B cell (primary cell): ENCODE measurements at regions not wholly inside any gene's neighbourhood (a gene's known extent, or its start where the extent isn't known, plus 50 kb on each side); places are given as distances from the start of the nearest gene placed in this dataset.

Source experiments
- ATAC-seq: fragments of 200-7000 bp; cut with Tn5 transposase; one replicate; pipeline ENCODE4 v1.10.0; 2021; ENCODE audit warnings: low read depth, mild to moderate bottlenecking, moderate number of reproducible peaks, moderate library complexity
- CTCF ChIA-PET: fragments of 350-600 bp; sonication (Branson Sonifier 250); formaldehyde crosslinking; loops from one replicate; lab custom pipeline; 2021; ENCODE audit warnings: antibody characterized with exemption, inconsistent platforms; lab: Charles Lee
- POLR2A ChIA-PET: fragments of 350-600 bp; sonication (Branson Sonifier 250); formaldehyde crosslinking; loops from one replicate; lab custom pipeline; 2021; ENCODE audit warnings: antibody characterized with exemption; lab: Charles Lee
- DNase-seq: peaks from one replicate; pipeline ENCODE4 v3.0.0; 2013
- H2AFZ ChIP-seq: 2 replicates; pipeline ENCODE4 v1.6.1; 2012; ENCODE audit warnings: mild to moderate bottlenecking, low read depth, low read length; ENCODE audit not compliant: insufficient read depth, poor library complexity, severe bottlenecking
- H3K27ac ChIP-seq, 2 donors: 1 replicate in 1 of 2; 2 replicates in 1 of 2; pipeline ENCODE4 v1.5.1; 2012 to 2013; ENCODE audit warnings: low read length in 2 of 2, mild to moderate bottlenecking in 2 of 2, moderate library complexity in 1 of 2
- H3K27me3 ChIP-seq, 4 experiments: fragments of 200-600 bp in 1 of 4; sonication (generic) in 1 of 4; replicated peaks in 1 of 4; 1 replicate in 2 of 4; 2 replicates in 2 of 4; pipeline versions ENCODE4 v1.6.1 to v1.7.0; 2013 to 2016; ENCODE audit warnings: low read length in 3 of 4, mild to moderate bottlenecking in 2 of 4, mixed read lengths in 1 of 4, moderate library complexity in 1 of 4; ENCODE audit not compliant: insufficient read depth in 4 of 4, control insufficient read depth in 3 of 4; ENCODE audit errors: control extremely low read depth in 1 of 4
- H3K36me3 ChIP-seq, 2 experiments: replicated peaks in 1 of 2; 1 replicate in 1 of 2; 2 replicates in 1 of 2; pipeline versions ENCODE4 v1.6.1 to v1.7.1; 2013; ENCODE audit warnings: low read length in 1 of 2; ENCODE audit not compliant: insufficient read depth in 2 of 2, control insufficient read depth in 1 of 2; ENCODE audit errors: control extremely low read depth in 1 of 2, extremely low read depth in 1 of 2
- H3K4me1 ChIP-seq, 2 donors: fragments of 200-600 bp in 1 of 2; sonication (generic) in 1 of 2; 1 replicate in 1 of 2; 2 replicates in 1 of 2; pipeline versions ENCODE4 v1.5.1 to v1.6.1; 2013 to 2017; ENCODE audit warnings: low read length in 2 of 2; ENCODE audit not compliant: control insufficient read depth in 2 of 2, insufficient read depth in 2 of 2
- H3K4me2 ChIP-seq: replicated peaks from 2 replicates; pipeline ENCODE3; 2012; ENCODE audit warnings: mild to moderate bottlenecking, low read depth, low read length; ENCODE audit not compliant: poor library complexity, severe bottlenecking
- H3K4me3 ChIP-seq, 5 experiments: fragments of 200-600 bp in 1 of 5; sonication (generic) in 1 of 5; 1 replicate in 3 of 5; 2 replicates in 2 of 5; pipeline versions ENCODE4 v1.5.1 to v1.7.0; 2011 to 2016; ENCODE audit warnings: low read length in 4 of 5, mild to moderate bottlenecking in 4 of 5, low read depth in 2 of 5, control low read depth in 1 of 5, moderate library complexity in 1 of 5; ENCODE audit not compliant: insufficient read depth in 1 of 5; ENCODE audit errors: control extremely low read depth in 1 of 5, extremely low read depth in 1 of 5
- H3K79me2 ChIP-seq: fragments of 200-600 bp; sonication (generic); one replicate; pipeline ENCODE4 v1.6.0; 2016; ENCODE audit warnings: low read length; ENCODE audit not compliant: control insufficient read depth, insufficient read depth
- H3K9ac ChIP-seq: fragments of 200-600 bp; sonication (generic); 2 replicates; pipeline ENCODE4 v1.6.1; 2017; ENCODE audit warnings: mild to moderate bottlenecking, low read length, moderate library complexity
- H3K9me3 ChIP-seq, 3 donors: one replicate each; pipeline versions ENCODE4 v1.6.1 to v1.7.1; 2013; ENCODE audit warnings: low read length in 2 of 3; ENCODE audit not compliant: control insufficient read depth in 2 of 3, insufficient read depth in 1 of 3; ENCODE audit errors: control extremely low read depth in 1 of 3
- H4K20me1 ChIP-seq: 2 replicates; pipeline ENCODE4 v1.6.0; 2012; ENCODE audit warnings: mild to moderate bottlenecking, low read length; ENCODE audit not compliant: insufficient read depth, control insufficient read depth, poor library complexity, severe bottlenecking
- H3K27ac Mint-ChIP-seq: one replicate; pipeline ENCODE4 v1.8.0; 2021; ENCODE audit warnings: mixed read lengths
- H3K27me3 Mint-ChIP-seq: one replicate; pipeline ENCODE4 v1.8.0; 2021; ENCODE audit warnings: mixed read lengths
- H3K4me1 Mint-ChIP-seq: one replicate; pipeline ENCODE4 v1.8.0; 2021; ENCODE audit warnings: mixed read lengths
- H3K4me3 Mint-ChIP-seq: one replicate; pipeline ENCODE4 v1.8.0; 2021; ENCODE audit warnings: mixed read lengths
- H3K9me3 Mint-ChIP-seq: one replicate; pipeline ENCODE4 v1.8.0; 2022; ENCODE audit warnings: mixed read lengths; ENCODE audit not compliant: insufficient read depth
- CTCF ChIP-seq: fragments of 200-600 bp; IDR thresholded peaks from one replicate; pipeline ENCODE4 v1.8.0; 2022; ENCODE audit warnings: antibody characterized with exemption, mild to moderate bottlenecking
- EZH2 ChIP-seq: IDR thresholded peaks from 2 replicates; pipeline ENCODE4 v1.6.1; 2012; ENCODE audit warnings: borderline replicate concordance, low read depth, mild to moderate bottlenecking, moderate library complexity, low read length; ENCODE audit not compliant: insufficient read depth, poor library complexity, severe bottlenecking
- WGBS: methylation state at CpG from one replicate; pipeline ENCODE4 v1.1.5; 2013; ENCODE audit warnings: missing lambda C conversion rate; ENCODE audit not compliant: insufficient coverage; 5-methylcytosine and 5-hydroxymethylcytosine counted together
- intact Hi-C: fragments of 100-400 bp; cut with micrococcal nuclease; formaldehyde crosslinking; loops from one replicate; pipeline ENCODE4 v1.10.0; 2022

GRCh38 chr5:115354246-115354645, 57.8 kb upstream of the CCDC112 start:
- TF ChIP-seq CTCF (no peak), EZH2 (no peak)
- POLR2A ChIA-PET = no interaction called here
- intact Hi-C loops = no loop called here
- H3K79me2 ChIP-seq = no peaks in the 10 kb centered on the region
- 76% methylated on average over 5 of the region's 5 CpGs for WGBS
- H3K27ac ChIP-seq = no peak overlapping the region
- Mint-ChIP-seq H3K4me3 (no peak overlapping the region), H3K27me3 (peaks cover 13% of the 10 kb centered on the region), H3K4me1 (no peaks in the 10 kb centered on the region), H3K27ac (no peak overlapping the region), H3K9me3 (no peaks in the 10 kb centered on the region)
- no peak overlapping the region for H2AFZ ChIP-seq
- H3K4me2 ChIP-seq = no peak overlapping the region
- H3K36me3 ChIP-seq = no peaks in the 10 kb centered on the region
- ATAC-seq (no peak), DNase-seq (no peak)
- no peak overlapping the region for H3K4me3 ChIP-seq
- H3K9me3 ChIP-seq = peaks cover 0 to 4% (median 0%) of the 10 kb centered on the region in 3 donors
- no peak overlapping the region for H3K9ac ChIP-seq
- CTCF ChIA-PET = no interaction called here
- peaks cover 0 to 5% (median 0%) of the 10 kb centered on the region in 4 experiments for H3K27me3 ChIP-seq
- H4K20me1 ChIP-seq = no peaks in the 10 kb centered on the region
- H3K4me1 ChIP-seq = no peaks in the 10 kb centered on the region

- WGBS = 100% methylated on average over 2 of the region's 2 CpGs
Measured at GRCh38 chr5:115352571-115352970, 56.1 kb upstream of the CCDC112 start.

More at GRCh38 chr5:115352571-115352970, 56.1 kb upstream of the CCDC112 start:
- no peak overlapping the region for H3K27ac ChIP-seq
- H3K4me2 ChIP-seq = no peak overlapping the region
- H3K4me3 ChIP-seq = no peak overlapping the region
- H3K9me3 ChIP-seq = peaks cover 0 to 4% (median 0%) of the 10 kb centered on the region in 3 donors
- ChIA-PET CTCF (no interaction called here), POLR2A (interaction anchor here (0.5 kb wide), 1 partner anchor 170 kb away, joined by 3 read pairs; no protein-coding TSS in a partner anchor)
- no peak overlapping the region for H3K9ac ChIP-seq
- no peaks in the 10 kb centered on the region for H3K9me3 Mint-ChIP-seq
- H3K4me3 Mint-ChIP-seq = no peak overlapping the region
- peaks cover 0 to 5% (median 0%) of the 10 kb centered on the region in 4 experiments for H3K27me3 ChIP-seq
- no peak for TF ChIP-seq CTCF
- no peak for TF ChIP-seq EZH2
- no peaks in the 10 kb centered on the region for H3K79me2 ChIP-seq
- no peaks in the 10 kb centered on the region for H3K4me1 ChIP-seq
- no peaks in the 10 kb centered on the region for H3K36me3 ChIP-seq
- no peaks in the 10 kb centered on the region for H3K4me1 Mint-ChIP-seq
- H2AFZ ChIP-seq = no peak overlapping the region
- intact Hi-C loops = no loop called here
- DNase-seq (no peak), ATAC-seq (no peak)
- no peaks in the 10 kb centered on the region for H4K20me1 ChIP-seq
- peaks cover 13% of the 10 kb centered on the region for H3K27me3 Mint-ChIP-seq
- no peak overlapping the region for H3K27ac Mint-ChIP-seq
